Activated CD8-positive, alpha-beta memory T cell treated with anti-CD3 and anti-CD28 coated beads for 4 hours (primary cell): ENCODE measurements at regions not wholly inside any gene's neighbourhood (a gene's known extent, or its start where the extent isn't known, plus 50 kb on each side); places are given as distances from the start of the nearest gene placed in this dataset.

Experiments
- DNase-seq, 2 donors: peaks; one replicate each; pipeline ENCODE4 v3.0.0-alpha.2; 2020; ENCODE audit warnings: low read depth in 2 of 2

DNA sequence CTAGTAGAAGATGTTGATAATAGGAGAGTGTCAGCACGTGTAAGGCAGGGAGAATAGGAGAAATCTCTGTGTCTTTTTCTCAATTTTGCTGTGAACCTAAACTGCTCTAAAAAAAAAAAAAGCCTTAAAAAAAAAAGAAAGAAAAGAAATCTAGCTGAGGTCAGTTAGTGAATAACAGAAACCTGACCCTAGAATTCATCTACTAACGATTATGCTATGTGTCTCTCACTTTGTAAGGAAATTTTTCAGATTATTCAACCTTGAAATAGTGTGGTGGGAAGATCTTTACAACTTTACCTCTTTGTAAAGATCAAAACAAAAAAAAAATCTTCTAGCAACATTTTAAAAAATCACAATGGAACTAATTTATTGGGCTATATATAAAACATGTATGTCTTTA lies 995.7 kb downstream of the GALC start:
- no peak for DNase-seq

GRCh38 chr14:86990396-86990795 lies 1002.6 kb downstream of the GALC start:
- no peak for DNase-seq

GRCh38 chr14:86989285-86989684 lies 1003.7 kb downstream of the GALC start:
- no peak for DNase-seq

DNA sequence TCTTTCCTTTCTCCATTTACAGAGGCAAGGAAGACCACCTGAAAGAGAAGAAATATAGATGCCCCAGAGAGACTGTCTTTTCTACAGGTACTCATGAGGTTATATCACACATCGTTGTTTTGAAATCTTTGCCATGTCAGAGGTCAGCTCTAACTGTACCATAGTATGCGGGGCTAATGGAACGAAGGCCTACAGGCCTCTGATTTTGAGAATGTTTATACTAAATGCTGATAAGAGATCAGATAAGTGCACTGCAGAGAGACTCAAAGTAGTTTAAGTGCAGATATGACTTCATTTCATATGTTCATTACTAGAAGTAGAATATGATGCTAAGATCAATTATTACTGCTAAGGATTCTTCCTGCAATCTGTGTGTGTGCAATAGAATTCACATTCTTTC lies 1005.0 kb downstream of the GALC start:
- DNase-seq, result no peak

DNA sequence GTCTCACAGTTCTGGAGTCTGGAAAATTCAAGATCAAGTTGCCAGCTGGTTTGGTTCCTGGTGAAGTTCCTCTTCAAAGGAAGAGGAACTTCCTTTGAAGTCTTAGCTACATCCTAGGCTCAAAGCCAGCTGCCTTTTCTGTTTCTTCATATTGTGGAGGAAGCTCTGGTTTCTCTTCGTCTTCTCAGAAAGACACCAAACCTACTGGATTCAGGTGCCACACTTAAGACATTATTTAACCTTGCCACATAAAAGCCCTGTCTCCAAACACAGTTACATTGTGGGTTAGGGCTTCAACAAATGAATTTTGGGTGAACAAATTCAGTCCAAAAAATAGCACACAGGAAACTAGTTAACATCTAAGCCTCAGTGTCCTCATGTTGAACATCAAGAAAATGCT lies 1019.8 kb downstream of the GALC start:
- no peak for DNase-seq

- DNase-seq, result no peak
Measured at GRCh38 chr14:86971292-86971691, 1021.7 kb downstream of the GALC start.

- DNase-seq, result no peak
Measured at GRCh38 chr14:86961106-86961716, 1031.8 kb downstream of the GALC start.

- DNase-seq, result no peak
Measured at GRCh38 chr14:86955771-86956354, 1037.1 kb downstream of the GALC start.

DNA sequence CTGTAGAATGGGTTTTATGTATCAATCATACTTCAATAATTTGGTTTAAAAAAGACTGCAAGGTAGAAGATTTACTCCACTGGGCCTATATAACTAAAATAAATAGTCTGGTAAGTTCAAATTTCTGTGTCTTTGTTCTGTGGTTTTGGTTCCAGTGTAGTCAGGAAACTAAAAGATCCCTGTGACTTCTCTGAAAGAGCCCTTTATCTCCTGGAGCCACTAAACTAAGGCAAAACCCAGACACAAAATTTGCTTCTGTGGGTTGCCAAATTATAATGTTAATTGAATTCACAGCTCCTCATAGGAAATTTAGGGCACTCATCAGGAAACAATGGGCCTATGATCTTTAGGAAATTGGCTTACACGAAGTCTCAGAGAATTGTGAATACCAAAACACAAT lies 1038.4 kb downstream of the GALC start:
- DNase-seq, result no peak

DNA sequence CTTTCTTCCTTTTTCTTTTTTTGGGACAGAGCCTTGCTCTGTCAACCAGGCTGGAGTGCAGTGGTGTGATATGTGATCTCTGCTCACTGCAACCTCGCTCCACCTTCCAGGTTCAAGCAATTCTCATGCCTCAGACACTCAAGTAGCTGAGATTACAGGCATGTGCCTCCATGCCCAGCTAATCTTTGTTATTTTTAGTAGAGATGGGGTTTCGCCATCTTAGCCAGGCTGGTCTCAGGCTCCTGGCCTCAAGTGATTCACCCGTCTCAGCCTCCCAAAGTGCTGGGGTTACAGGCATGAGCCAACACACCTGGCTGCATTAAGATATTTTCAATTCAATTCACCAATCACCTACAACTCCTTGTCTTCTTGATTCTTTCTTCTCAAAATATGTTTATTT lies 1046.5 kb downstream of the GALC start:
- DNase-seq, result no peak

- DNase-seq, result no peak
Measured at GRCh38 chr14:86944434-86944833, 1048.5 kb downstream of the GALC start.

DNA sequence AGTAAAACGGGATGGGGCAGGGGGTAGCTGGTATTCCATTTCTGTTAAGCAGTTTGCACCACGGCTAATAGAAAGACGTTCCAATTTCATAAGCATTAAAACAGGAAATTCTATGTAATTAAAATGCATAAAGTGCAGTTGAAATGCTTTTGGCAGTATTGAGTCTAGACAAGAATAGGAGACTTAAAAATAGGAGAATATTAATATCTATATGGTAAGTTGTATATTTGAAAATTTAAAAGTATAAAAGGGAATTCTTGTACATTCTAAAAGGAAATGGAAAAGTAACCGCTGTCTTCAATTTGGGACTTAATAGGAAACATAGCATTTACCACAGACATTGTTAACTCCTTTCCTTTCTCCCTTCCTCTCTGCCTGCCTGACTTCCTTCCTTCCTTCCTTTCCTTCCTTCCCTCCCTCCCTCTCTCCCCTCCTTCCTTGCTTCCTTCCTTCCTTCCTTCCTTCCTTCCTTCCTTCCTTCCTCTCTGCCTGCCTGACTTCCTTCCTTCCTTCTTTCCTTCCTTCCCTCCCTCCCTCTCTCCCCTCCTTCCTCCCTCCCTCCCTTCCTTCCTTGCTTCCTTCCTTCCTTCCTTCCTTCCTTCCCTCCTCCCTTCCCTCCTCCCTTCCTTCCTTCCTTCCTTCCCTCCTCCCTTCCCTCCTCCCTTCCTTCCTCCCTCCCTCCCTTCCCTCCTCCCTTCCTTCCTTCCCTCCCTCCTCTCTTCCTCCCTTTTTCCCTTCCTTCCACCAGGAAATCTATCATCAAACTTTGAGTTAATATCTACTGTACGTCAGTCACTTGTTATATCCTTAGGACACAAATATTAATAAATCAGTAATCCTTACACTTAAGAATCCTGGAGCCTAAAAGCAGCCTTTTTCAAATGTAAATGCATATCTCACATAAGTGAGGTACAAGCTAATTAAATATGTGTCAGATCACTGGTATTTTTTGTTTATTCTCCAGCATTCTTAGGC lies 1049.3 kb downstream of the GALC start:
- no peak for DNase-seq

DNA sequence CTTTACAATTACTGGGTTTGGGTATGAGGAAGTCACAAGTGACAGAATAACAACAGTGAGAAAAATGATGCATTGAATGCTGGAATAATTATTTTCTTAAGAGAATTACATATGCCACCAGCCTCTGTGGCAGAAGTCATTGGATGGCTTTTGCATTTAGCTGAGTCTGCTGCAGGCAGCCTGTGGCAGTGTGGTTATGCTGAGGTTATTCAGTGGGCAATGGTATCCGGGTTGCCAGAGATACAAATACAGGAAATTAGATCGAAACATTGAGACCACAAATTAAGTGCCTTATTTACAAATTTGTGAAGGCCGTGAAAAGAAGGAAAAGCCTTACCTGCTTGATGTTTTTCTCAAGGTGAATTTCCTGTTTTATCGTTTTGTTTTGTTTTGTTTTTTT lies 1050.0 kb downstream of the GALC start:
- no peak for DNase-seq

GRCh38 chr14:86940106-86940505 lies 1052.9 kb downstream of the GALC start:
- DNase-seq, result no peak

DNA sequence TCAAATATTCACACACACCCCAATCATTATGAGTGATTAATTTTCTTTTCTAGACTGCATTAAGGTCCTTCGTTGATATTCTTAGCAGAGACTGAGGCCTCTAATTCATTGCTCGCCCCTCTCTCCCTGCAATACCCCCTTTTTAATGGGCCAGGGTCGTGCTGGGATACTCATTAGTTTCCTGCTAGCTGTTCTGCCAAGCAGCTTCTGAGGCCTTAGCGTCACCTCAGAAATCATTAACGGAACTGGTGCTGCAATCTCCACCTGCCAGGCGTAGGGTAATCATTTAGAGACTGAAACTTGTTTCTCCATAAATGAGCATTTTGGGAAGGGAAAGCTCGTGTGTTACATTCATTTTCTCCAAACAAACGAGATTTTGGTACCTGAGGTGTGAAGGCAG lies 1054.7 kb downstream of the GALC start:
- no peak for DNase-seq

DNA sequence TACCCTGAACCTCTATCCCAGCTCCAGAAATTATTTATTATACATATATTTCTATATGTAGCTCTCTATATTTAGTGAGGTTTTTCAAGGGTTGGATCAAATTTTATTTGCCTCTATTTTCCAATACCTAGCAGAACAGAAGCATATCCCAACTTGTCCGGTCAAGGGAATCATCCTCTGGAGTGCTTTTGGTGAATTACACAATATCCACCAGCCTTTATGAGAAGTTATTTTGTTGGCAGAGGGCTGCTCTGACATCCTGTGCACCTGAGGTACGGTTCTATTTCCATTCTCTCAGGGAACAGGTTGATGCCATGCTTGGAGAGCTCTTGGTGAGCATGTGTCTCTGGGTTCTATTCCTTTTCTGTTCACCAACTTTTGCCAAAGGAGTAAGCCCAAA lies 1056.4 kb downstream of the GALC start:
- DNase-seq, result no peak

GRCh38 chr14:86935241-86935885 lies 1057.6 kb downstream of the GALC start:
- DNase-seq, result no peak

DNA sequence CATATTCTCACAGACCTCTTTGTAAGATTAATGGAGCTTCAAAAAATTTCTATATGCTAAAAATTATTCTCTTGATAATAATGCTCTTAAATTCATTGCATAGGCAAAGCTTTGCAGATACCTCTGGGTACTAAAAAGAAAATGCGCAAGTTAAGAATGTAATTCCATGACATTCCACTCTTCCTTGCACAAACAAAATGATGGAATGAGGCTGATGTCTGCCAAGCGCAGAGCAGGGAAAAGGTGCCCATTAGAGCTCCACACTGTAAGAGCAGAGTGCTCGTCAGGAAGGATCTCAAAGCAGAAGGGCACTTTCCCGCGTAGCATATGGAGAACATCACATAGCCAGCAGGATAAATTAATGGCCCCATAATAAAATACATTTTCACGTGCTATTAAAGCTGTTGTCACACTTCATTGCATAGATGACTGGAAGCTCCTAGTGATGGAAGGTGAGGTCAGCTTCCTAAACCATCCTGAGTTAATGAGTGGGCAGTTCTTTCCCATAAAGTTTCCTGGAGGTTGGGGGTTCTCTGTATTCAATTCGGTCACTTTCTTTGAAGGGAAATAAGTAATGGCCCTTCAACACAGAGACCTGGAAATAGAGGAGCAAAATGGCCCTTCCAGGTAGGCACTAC lies 1058.9 kb downstream of the GALC start:
- no peak for DNase-seq

DNA sequence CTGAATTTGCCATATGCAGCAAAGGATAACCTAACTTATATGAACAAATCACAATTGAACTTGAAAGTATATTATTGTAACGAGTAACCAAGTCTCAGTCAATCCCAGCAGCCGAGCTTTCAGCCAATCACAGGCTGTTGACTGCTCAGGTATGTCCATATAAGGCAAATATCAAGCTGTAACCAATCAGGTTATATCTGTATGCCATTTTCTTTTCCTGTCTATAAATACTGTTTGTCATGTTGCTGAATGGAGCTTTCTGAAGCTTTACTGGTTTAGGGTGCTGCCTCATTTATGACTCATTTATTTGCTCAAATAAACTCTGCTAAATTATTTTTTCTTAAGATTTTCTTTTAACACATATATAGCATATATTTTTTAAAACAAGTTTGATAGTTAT lies 1059.5 kb downstream of the GALC start:
- no peak for DNase-seq

DNA sequence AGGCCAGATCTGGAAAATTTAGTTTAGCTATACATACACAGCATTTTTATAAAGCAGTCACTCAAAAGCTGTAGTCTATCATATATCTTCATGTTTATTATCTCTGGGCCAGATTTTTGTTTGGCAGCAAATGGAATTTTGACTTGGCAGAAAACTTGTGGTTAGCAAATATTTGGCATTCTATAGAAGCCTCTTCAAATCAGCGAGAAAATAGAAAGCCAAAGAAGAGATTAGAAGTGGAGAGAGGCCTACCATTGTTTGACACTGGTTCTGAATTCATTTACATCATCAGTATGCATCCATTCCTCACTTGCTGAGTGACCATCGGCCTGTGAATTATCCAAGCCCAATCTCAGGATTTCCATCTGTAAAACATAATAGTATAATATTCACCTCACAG lies 1077.6 kb downstream of the GALC start:
- no peak for DNase-seq

DNA sequence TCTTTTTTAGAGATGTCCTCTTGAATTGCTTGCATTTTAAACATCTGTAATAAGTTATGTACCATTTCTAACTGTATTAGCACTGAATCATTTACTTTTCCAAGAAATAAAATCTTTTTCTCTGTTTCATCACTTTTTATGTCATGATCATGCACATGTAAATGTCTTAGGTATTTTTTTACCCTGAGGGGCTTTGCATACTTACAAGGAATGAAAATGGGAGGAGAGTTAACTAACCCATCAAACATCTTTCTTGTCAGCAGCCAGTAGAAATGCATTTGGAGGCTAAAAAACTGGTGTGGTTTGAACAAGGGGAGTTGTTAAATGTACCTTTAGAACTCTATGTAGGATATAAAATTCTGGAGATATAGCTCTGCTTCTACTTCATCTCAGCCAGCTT lies 1080.3 kb downstream of the GALC start:
- no peak for DNase-seq

- DNase-seq, result no peak
Measured at GRCh38 chr14:86911486-86911885, 1081.5 kb downstream of the GALC start.
